Neural progenitor cell (in vitro differentiated cells): ENCODE measurements at regions not wholly inside any gene's neighbourhood (a gene's known extent, or its start where the extent isn't known, plus 50 kb on each side); places are given as distances from the start of the nearest gene placed in this dataset.

Experiments used
- CTCF ChIP-seq: fragments of 200-600 bp; sonication (generic); IDR thresholded peaks from 2 replicates; pipeline ENCODE4 v1.5.1; 2017; ENCODE audit warnings: antibody characterized with exemption, mild to moderate bottlenecking
- EZH2 ChIP-seq: fragments of 200-600 bp; sonication (generic); IDR thresholded peaks from 2 replicates; pipeline ENCODE4 v1.6.1; 2017; ENCODE audit warnings: antibody characterized with exemption, mild to moderate bottlenecking, moderate library complexity
- EZH2phosphoT487 ChIP-seq: fragments of 200-600 bp; sonication (generic); IDR thresholded peaks from 2 replicates; pipeline ENCODE4 v1.6.1; 2017; ENCODE audit warnings: antibody characterized with exemption

GRCh38 chr6:90973188-90973587, 386.3 kb upstream of the MAP3K7 start:
- no peak for TF ChIP-seq CTCF
- TF ChIP-seq EZH2phosphoT487: no peak
- TF ChIP-seq EZH2: no peak
